MCF 10A (cell line): ENCODE measurements at regions not wholly inside any gene's neighbourhood (a gene's known extent, or its start where the extent isn't known, plus 50 kb on each side); places are given as distances from the start of the nearest gene placed in this dataset.
A peak's percentile ranks its signal among the peaks of the same experiment; 100 is the strongest.
"Not testable (repeated sequence)": the region's sequence is repeated elsewhere in the genome, so short reads cannot be mapped to it uniquely, and the experiment has no call there.

Experiments
- BruUV-seq: library from RNA; stranded (reverse); fragments of 400-500 nt; replicated peaks from 2 replicates; lab custom pipeline; 2021; lab: Mats Ljungman, UMichigan
- CTCF ChIA-PET: fragments of 300-600 bp; sonication (Branson Sonifier 250); formaldehyde crosslinking; extraction: SDS; loops from one replicate; lab custom pipeline; 2021; ENCODE audit warnings: antibody characterized with exemption, inconsistent platforms; lab: Yijun Ruan, JAX
- POLR2A ChIA-PET: fragments of 300-600, 350-650 bp; sonication (Branson Sonifier 250); formaldehyde crosslinking; extraction: SDS; loops from one replicate; lab custom pipeline; 2020; ENCODE audit warnings: antibody characterized with exemption, inconsistent platforms; lab: Yijun Ruan, JAX
- DNase-seq: peaks from one replicate; pipeline ENCODE4 v3.0.0-alpha.2; 2018; ENCODE audit not compliant: unreplicated experiment
- H3K27ac Mint-ChIP-seq: one replicate; pipeline ENCODE4 v1.8.0; 2022; ENCODE audit warnings: mild to moderate bottlenecking, low read depth, mixed read lengths; ENCODE audit not compliant: unreplicated experiment
- H3K27me3 Mint-ChIP-seq: one replicate; pipeline ENCODE4 v1.8.0; 2022; ENCODE audit warnings: mixed read lengths; ENCODE audit not compliant: insufficient read depth, unreplicated experiment
- H3K36me3 Mint-ChIP-seq: one replicate; pipeline ENCODE4 v1.8.0; 2022; ENCODE audit warnings: mild to moderate bottlenecking, moderate library complexity, mixed read lengths; ENCODE audit not compliant: insufficient read depth, unreplicated experiment
- H3K4me1 Mint-ChIP-seq: one replicate; pipeline ENCODE4 v1.8.0; 2022; ENCODE audit warnings: mixed read lengths; ENCODE audit not compliant: insufficient read depth, unreplicated experiment
- H3K4me3 Mint-ChIP-seq: one replicate; pipeline ENCODE4 v1.8.0; 2022; ENCODE audit warnings: mild to moderate bottlenecking, moderate library complexity, mixed read lengths; ENCODE audit not compliant: unreplicated experiment
- H3K9me3 Mint-ChIP-seq: one replicate; pipeline ENCODE4 v1.8.0; 2022; ENCODE audit warnings: mixed read lengths; ENCODE audit not compliant: unreplicated experiment
- intact Hi-C: fragments of 100-400 bp; cut with micrococcal nuclease; formaldehyde crosslinking; loops from 2 replicates; pipeline ENCODE4 v1.14.1; 2022
- TF ChIP-seq, protein P1 (sequence below): fragments of 200-600 bp; IDR thresholded peaks from one replicate; pipeline ENCODE4 v1.8.0; 2022; ENCODE audit warnings: antibody characterized with exemption, mild to moderate bottlenecking; ENCODE audit not compliant: unreplicated experiment

DNA sequence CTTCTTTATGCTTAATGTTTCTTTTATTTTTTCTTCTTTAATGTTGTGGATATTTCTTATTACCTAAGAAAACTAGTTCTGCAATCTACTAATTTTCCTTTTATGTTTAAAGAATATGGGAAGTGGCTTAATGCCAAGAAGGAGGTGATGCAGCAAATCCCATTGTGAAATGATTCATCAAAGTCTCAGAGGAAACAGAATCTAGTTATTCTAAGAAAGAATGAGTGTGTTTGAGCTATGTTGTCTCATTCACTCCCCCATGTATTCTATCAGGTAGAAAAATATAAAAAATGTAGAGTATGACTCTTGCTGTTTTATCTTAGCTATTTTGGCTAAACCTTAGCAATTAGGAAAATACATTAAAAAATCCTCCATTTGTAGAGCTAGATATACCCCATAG, 659.9 kb upstream of the RGS18 start:
- CTCF ChIA-PET, result interaction anchor here (0.5 kb wide), 1 partner anchor 507 kb away, joined by 3 read pairs; no protein-coding TSS in a partner anchor
- no TSS peak for BruUV-seq
- Mint-ChIP-seq H3K4me1 (peaks cover 7% of the 10 kb centered on the region), H3K36me3 (no peaks in the 10 kb centered on the region), H3K9me3 (no peaks in the 10 kb centered on the region), H3K4me3 (no peak overlapping the region), H3K27me3 (no peaks in the 10 kb centered on the region), H3K27ac (no peak overlapping the region)
- intact Hi-C loops, result no loop called here
- POLR2A ChIA-PET, result no interaction called here
- DNase-seq, result peak; percentile 72
- TF ChIP-seq, protein P1, sequence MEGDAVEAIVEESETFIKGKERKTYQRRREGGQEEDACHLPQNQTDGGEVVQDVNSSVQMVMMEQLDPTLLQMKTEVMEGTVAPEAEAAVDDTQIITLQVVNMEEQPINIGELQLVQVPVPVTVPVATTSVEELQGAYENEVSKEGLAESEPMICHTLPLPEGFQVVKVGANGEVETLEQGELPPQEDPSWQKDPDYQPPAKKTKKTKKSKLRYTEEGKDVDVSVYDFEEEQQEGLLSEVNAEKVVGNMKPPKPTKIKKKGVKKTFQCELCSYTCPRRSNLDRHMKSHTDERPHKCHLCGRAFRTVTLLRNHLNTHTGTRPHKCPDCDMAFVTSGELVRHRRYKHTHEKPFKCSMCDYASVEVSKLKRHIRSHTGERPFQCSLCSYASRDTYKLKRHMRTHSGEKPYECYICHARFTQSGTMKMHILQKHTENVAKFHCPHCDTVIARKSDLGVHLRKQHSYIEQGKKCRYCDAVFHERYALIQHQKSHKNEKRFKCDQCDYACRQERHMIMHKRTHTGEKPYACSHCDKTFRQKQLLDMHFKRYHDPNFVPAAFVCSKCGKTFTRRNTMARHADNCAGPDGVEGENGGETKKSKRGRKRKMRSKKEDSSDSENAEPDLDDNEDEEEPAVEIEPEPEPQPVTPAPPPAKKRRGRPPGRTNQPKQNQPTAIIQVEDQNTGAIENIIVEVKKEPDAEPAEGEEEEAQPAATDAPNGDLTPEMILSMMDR, result no peak

DNA sequence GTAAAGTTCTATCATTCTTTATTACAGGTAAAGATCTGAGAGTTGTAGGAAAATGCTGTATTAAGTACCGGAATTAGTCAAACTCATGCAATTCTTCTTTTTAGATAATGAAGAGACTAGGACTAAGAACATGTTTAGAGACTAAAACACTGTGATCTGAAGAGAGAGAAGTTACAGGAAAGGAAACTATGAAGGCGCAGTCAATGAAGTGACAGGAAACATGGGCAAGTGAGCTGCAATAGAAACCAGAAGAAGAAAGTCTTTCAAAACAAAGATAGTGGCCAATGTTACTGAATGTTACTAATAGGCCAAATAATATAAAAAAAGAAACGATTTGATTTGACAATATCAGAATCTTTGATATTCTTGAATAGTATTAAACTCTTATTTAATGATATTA, 659.4 kb upstream of the RGS18 start:
- intact Hi-C loops, result no loop called here
- no peak for DNase-seq
- no TSS peak for BruUV-seq
- Mint-ChIP-seq H3K36me3 (no peaks in the 10 kb centered on the region), H3K27ac (no peak overlapping the region), H3K27me3 (no peaks in the 10 kb centered on the region), H3K4me1 (peaks cover 7% of the 10 kb centered on the region), H3K9me3 (no peaks in the 10 kb centered on the region), H3K4me3 (no peak overlapping the region)
- CTCF ChIA-PET, result interaction anchor here (0.5 to 0.6 kb wide), 2 partner anchors 95 to 508 kb away, joined by 3 read pairs; no protein-coding TSS in a partner anchor
- TF ChIP-seq, protein P1, result no peak
- POLR2A ChIA-PET, result no interaction called here

DNA sequence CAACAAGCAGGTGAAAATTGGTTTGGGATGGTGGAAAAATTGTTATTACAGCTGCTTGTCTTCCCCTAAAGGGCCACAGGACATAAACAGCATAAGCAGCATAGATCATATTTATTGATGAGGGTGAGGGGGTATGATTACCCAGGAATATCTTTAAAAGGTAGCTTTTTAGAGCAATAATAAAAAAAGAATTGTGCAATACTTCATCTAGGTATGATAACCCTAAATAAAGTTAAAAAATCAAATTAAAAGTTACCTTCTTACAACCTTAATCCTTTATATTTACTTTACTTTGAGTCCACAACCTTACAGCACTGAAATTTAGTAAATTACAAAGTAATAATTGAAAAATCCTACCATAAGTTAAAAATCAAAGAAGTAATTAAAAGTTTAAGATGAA, 653.3 kb upstream of the RGS18 start:
- no peaks in the 10 kb centered on the region for H3K4me1 Mint-ChIP-seq
- no TSS peak for BruUV-seq
- peaks cover 7% of the 10 kb centered on the region for H3K9me3 Mint-ChIP-seq
- TF ChIP-seq, protein P1, result no peak
- no peak for DNase-seq
- CTCF ChIA-PET, result interaction anchor here (0.7 kb wide), 1 partner anchor 61 kb away, joined by 3 read pairs; no protein-coding TSS in a partner anchor
- H3K4me3 Mint-ChIP-seq, result no peak overlapping the region
- intact Hi-C loops, result no loop called here
- no peaks in the 10 kb centered on the region for H3K36me3 Mint-ChIP-seq
- H3K27me3 Mint-ChIP-seq, result no peaks in the 10 kb centered on the region
- POLR2A ChIA-PET, result no interaction called here
- H3K27ac Mint-ChIP-seq, result no peak overlapping the region

DNA sequence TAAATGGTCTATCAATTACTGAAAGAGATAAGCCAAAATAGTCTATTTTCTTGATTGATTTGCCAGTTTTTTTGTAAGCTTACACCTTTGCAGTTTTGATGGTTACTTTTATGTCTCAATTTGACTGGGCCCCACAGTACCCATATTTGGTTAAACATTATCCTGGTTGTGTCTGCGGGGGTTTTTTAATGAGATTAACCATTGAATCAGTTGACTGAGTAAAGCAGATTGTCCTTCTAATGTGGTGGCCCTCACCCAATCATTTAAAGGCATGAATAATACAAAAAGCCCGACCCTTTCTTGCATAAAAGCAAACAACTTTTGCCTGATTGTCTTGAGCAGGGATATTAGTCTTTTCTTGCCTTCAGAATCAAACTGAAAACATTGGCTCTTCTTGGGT, 650.0 kb upstream of the RGS18 start:
- Mint-ChIP-seq H3K4me1 (no peaks in the 10 kb centered on the region), H3K36me3 (no peaks in the 10 kb centered on the region), H3K9me3 (peaks cover 7% of the 10 kb centered on the region), H3K4me3 (no peak overlapping the region), H3K27me3 (no peaks in the 10 kb centered on the region), H3K27ac (no peak overlapping the region)
- ChIA-PET POLR2A (no interaction called here), CTCF (no interaction called here)
- intact Hi-C loops, result no loop called here
- no TSS peak for BruUV-seq
- TF ChIP-seq, protein P1, result no peak
- DNase-seq, result no peak

DNA sequence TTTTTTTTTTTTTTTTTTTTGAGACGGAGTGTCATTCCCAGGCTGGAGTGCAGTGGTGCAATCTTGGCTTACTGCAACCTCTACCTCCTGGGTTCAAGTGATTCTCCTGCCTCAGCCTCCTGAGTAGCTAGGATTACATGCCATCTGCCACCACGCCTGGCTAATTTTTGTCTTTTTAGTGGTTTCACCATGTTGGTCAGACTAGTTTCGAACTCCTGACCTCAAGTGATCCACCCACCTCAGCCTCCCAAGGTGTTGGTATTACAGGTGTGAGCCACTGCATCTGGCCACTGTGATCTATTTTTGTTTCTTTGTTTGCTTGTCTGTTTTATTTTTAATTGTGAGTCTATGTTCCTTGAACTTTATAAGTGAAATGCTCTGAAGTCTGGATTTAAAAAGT, 646.8 kb upstream of the RGS18 start:
- H3K36me3 Mint-ChIP-seq, H3K4me3 Mint-ChIP-seq, H3K27me3 Mint-ChIP-seq, H3K4me1 Mint-ChIP-seq, H3K9me3 Mint-ChIP-seq, DNase-seq, H3K27ac Mint-ChIP-seq, POLR2A ChIA-PET, BruUV-seq, CTCF ChIA-PET, intact Hi-C loops: not testable (repeated sequence)
